ENCODE measurements at regions not wholly inside any gene's neighbourhood (a gene's known extent, or its start where the extent isn't known, plus 50 kb on each side); places are given as distances from the start of the nearest gene placed in this dataset.

GRCh38 chr22:49192857-49193250 lies 634.8 kb downstream of the BRD1 start:
- H3K27ac ChIP-seq (replicated peaks) = no peak overlapping the region
- H3K27me3 ChIP-seq (ENCODE audit: insufficient read depth, poor library complexity, severe bottlenecking) = no peaks in the 10 kb centered on the region
- no peak overlapping the region for H3K4me3 ChIP-seq (replicated peaks; ENCODE audit: insufficient read depth, low read length)
- DNase-seq (ENCODE audit: low read depth in 1 of 2, low spot score in 1 of 2) = no peak
- TF ChIP-seq POLR2AphosphoS5 (IDR thresholded peaks at IDR 0.05; ENCODE audit: low read depth) (no peak), CTCF (IDR thresholded peaks at IDR 0.05; ENCODE audit: insufficient read depth, low read length) (no peak), GABPA (IDR thresholded peaks at IDR 0.05; ENCODE audit: low read depth) (no peak), REST (IDR thresholded peaks at IDR 0.05; ENCODE audit: insufficient replicate concordance, low read depth) (no peak), SPI1 (IDR thresholded peaks at IDR 0.05; ENCODE audit: borderline replicate concordance, low read depth) (no peak)

GRCh38 chr22:49192180-49192856 lies 635.4 kb downstream of the BRD1 start:
- Histone ChIP-seq H3K4me3 (replicated peaks; ENCODE audit: insufficient read depth, low read length) (no peak overlapping the region), H3K27ac (replicated peaks) (no peak overlapping the region), H3K27me3 (ENCODE audit: insufficient read depth, poor library complexity, severe bottlenecking) (no peaks in the 10 kb centered on the region)
- no peak for DNase-seq (ENCODE audit: low read depth in 1 of 2, low spot score in 1 of 2)
- TF ChIP-seq CTCF (IDR thresholded peaks at IDR 0.05; ENCODE audit: insufficient read depth, low read length) (no peak), REST (IDR thresholded peaks at IDR 0.05; ENCODE audit: insufficient replicate concordance, low read depth) (no peak), POLR2AphosphoS5 (IDR thresholded peaks at IDR 0.05; ENCODE audit: low read depth) (no peak), SPI1 (IDR thresholded peaks at IDR 0.05; ENCODE audit: borderline replicate concordance, low read depth) (no peak), GABPA (IDR thresholded peaks at IDR 0.05; ENCODE audit: low read depth) (no peak)

- no peaks in the 10 kb centered on the region for H3K27me3 ChIP-seq (ENCODE audit: insufficient read depth, poor library complexity, severe bottlenecking)
These were observed 636.1 kb downstream of the BRD1 start for GRCh38 chr22:49191506-49191980.

More at GRCh38 chr22:49191506-49191980, 636.1 kb downstream of the BRD1 start:
- TF ChIP-seq REST (IDR thresholded peaks at IDR 0.05; ENCODE audit: insufficient replicate concordance, low read depth) (no peak), CTCF (IDR thresholded peaks at IDR 0.05; ENCODE audit: insufficient read depth, low read length) (no peak), SPI1 (IDR thresholded peaks at IDR 0.05; ENCODE audit: borderline replicate concordance, low read depth) (no peak), POLR2AphosphoS5 (IDR thresholded peaks at IDR 0.05; ENCODE audit: low read depth) (no peak), GABPA (IDR thresholded peaks at IDR 0.05; ENCODE audit: low read depth) (no peak)
- H3K27ac ChIP-seq (replicated peaks) = no peak overlapping the region
- no peak overlapping the region for H3K4me3 ChIP-seq (replicated peaks; ENCODE audit: insufficient read depth, low read length)
- DNase-seq (ENCODE audit: low read depth in 1 of 2, low spot score in 1 of 2) = no peak

Measured in HL-60 (cell line).